Activated naive CD8-positive, alpha-beta T cell treated with anti-CD3 and anti-CD28 coated beads for 36 hours (primary cell): ENCODE measurements at regions not wholly inside any gene's neighbourhood (a gene's known extent, or its start where the extent isn't known, plus 50 kb on each side); places are given as distances from the start of the nearest gene placed in this dataset.

Experiments
- DNase-seq: peaks from one replicate; pipeline ENCODE4 v3.0.0; 2021
- H3K27ac Mint-ChIP-seq: one replicate; pipeline ENCODE4 v1.8.0; 2022; ENCODE audit warnings: mild to moderate bottlenecking, moderate library complexity, mixed read lengths
- H3K27me3 Mint-ChIP-seq: one replicate; pipeline ENCODE4 v1.8.0; 2022; ENCODE audit warnings: mild to moderate bottlenecking, mixed read lengths
- H3K36me3 Mint-ChIP-seq: one replicate; pipeline ENCODE4 v1.8.0; 2021; ENCODE audit warnings: mild to moderate bottlenecking, mixed read lengths
- H3K4me1 Mint-ChIP-seq: one replicate; pipeline ENCODE4 v1.8.0; 2021; ENCODE audit warnings: mixed read lengths
- H3K4me3 Mint-ChIP-seq: one replicate; pipeline ENCODE4 v1.8.0; 2022; ENCODE audit warnings: mild to moderate bottlenecking, moderate library complexity, mixed read lengths
- H3K9me3 Mint-ChIP-seq: one replicate; pipeline ENCODE4 v1.8.0; 2022; ENCODE audit warnings: mixed read lengths

DNA sequence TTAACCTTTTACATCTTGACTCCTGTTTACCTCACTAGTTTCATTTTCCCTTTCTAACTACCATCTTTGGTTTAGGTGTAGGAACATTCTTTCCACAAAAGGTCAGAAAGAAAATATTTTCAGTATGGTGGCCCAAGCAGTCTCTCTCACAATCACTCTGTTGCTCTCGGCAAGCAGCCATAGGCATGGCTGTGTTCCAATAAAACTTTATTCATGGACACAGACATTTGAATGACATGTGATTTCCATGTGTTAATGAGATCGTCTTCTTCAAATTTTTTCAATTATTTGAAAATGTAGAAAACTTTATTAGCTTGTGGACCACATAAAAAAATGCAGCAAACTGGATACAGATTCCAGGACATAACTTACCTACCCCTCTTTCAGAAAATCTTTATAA lies 109.7 kb upstream of the CNTNAP5 start:
- H3K36me3 Mint-ChIP-seq = no peaks in the 10 kb centered on the region
- no peak overlapping the region for H3K4me3 Mint-ChIP-seq
- no peaks in the 10 kb centered on the region for H3K4me1 Mint-ChIP-seq
- H3K9me3 Mint-ChIP-seq = peaks cover 1% of the 10 kb centered on the region
- no peak overlapping the region for H3K27ac Mint-ChIP-seq
- H3K27me3 Mint-ChIP-seq = peaks cover 4% of the 10 kb centered on the region
- DNase-seq = no peak

- Mint-ChIP-seq H3K36me3 (no peaks in the 10 kb centered on the region), H3K27me3 (peaks cover 4% of the 10 kb centered on the region), H3K4me1 (no peaks in the 10 kb centered on the region), H3K27ac (peak overlapping the region; percentile 42), H3K9me3 (peaks cover 1% of the 10 kb centered on the region), H3K4me3 (no peak overlapping the region)
- no peak for DNase-seq
These were observed 109.0 kb upstream of the CNTNAP5 start for GRCh38 chr2:123916051-123916450.

- Mint-ChIP-seq H3K27me3 (peaks cover 2% of the 10 kb centered on the region), H3K36me3 (no peaks in the 10 kb centered on the region), H3K27ac (no peak overlapping the region), H3K4me1 (no peaks in the 10 kb centered on the region), H3K9me3 (peaks cover 1% of the 10 kb centered on the region), H3K4me3 (no peak overlapping the region)
- DNase-seq = no peak
These were observed 108.6 kb upstream of the CNTNAP5 start for GRCh38 chr2:123916531-123916930.

- Mint-ChIP-seq H3K9me3 (peaks cover 1% of the 10 kb centered on the region), H3K4me1 (no peaks in the 10 kb centered on the region), H3K36me3 (no peaks in the 10 kb centered on the region), H3K27me3 (no peaks in the 10 kb centered on the region), H3K4me3 (no peak overlapping the region), H3K27ac (no peak overlapping the region)
- no peak for DNase-seq
These were observed 107.8 kb upstream of the CNTNAP5 start for GRCh38 chr2:123917241-123917640.

- H3K27ac Mint-ChIP-seq = no peak overlapping the region
- no peaks in the 10 kb centered on the region for H3K36me3 Mint-ChIP-seq
- no peaks in the 10 kb centered on the region for H3K27me3 Mint-ChIP-seq
- peaks cover 3% of the 10 kb centered on the region for H3K9me3 Mint-ChIP-seq
- no peak for DNase-seq
- no peaks in the 10 kb centered on the region for H3K4me1 Mint-ChIP-seq
- no peak overlapping the region for H3K4me3 Mint-ChIP-seq
These were observed 96.7 kb upstream of the CNTNAP5 start for GRCh38 chr2:123928358-123928757.

GRCh38 chr2:123935405-123935804 lies 89.7 kb upstream of the CNTNAP5 start:
- no peaks in the 10 kb centered on the region for H3K27me3 Mint-ChIP-seq
- peaks cover 3% of the 10 kb centered on the region for H3K9me3 Mint-ChIP-seq
- H3K4me1 Mint-ChIP-seq = no peaks in the 10 kb centered on the region
- H3K27ac Mint-ChIP-seq = no peak overlapping the region
- H3K36me3 Mint-ChIP-seq = no peaks in the 10 kb centered on the region
- no peak for DNase-seq
- H3K4me3 Mint-ChIP-seq = no peak overlapping the region

GRCh38 chr2:123953846-123954245 lies 71.2 kb upstream of the CNTNAP5 start:
- Mint-ChIP-seq H3K9me3 (no peaks in the 10 kb centered on the region), H3K27ac (no peak overlapping the region), H3K4me1 (no peaks in the 10 kb centered on the region), H3K4me3 (no peak overlapping the region), H3K36me3 (no peaks in the 10 kb centered on the region), H3K27me3 (no peaks in the 10 kb centered on the region)
- DNase-seq = no peak

- Mint-ChIP-seq H3K4me1 (no peaks in the 10 kb centered on the region), H3K27me3 (no peaks in the 10 kb centered on the region), H3K36me3 (no peaks in the 10 kb centered on the region), H3K9me3 (peaks cover 3% of the 10 kb centered on the region), H3K4me3 (no peak overlapping the region), H3K27ac (no peak overlapping the region)
- DNase-seq = no peak
These were observed 67.1 kb upstream of the CNTNAP5 start for GRCh38 chr2:123958011-123958410.

GRCh38 chr2:123961576-123961975 lies 63.5 kb upstream of the CNTNAP5 start:
- no peak for DNase-seq
- Mint-ChIP-seq H3K27me3 (no peaks in the 10 kb centered on the region), H3K4me1 (no peaks in the 10 kb centered on the region), H3K27ac (no peak overlapping the region), H3K9me3 (peaks cover 5% of the 10 kb centered on the region), H3K36me3 (no peaks in the 10 kb centered on the region), H3K4me3 (no peak overlapping the region)

DNA sequence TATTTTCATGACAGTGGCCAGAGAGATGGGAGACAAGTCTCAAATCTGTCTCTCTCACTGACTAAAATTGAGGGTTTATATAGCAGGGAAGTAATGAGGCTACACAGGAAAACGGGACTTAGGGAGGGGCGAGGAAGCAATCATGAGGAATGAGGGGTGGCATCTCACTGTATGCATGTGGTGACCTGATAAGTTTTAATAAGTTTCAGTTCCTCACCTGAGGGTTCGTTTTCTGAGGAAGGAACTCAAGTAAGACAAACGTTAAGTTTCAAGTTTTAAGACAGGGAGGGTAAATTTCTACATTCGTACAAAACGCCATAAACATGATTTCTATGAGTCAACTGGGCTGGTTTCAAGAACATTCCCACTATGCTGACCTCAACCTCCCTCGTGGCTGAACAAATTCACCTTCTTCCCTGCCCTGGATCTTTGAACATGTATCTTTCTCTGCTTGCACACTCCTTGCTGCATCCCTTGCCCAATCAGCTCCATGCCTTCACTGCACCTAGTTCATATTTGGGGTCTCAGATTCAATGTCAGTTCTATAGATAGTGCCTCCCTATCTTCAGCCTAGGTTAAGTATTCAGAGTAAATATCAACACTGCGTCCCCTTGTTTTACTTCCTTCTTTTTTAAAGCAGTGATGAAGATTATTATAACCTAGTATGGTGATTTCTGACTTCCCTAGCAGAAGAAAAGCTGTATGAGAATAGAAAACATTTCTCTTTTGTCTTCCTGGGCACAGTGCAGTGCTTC lies 53.3 kb upstream of the CNTNAP5 start:
- H3K9me3 Mint-ChIP-seq = no peaks in the 10 kb centered on the region
- no peak for DNase-seq
- no peak overlapping the region for H3K27ac Mint-ChIP-seq
- H3K27me3 Mint-ChIP-seq = no peaks in the 10 kb centered on the region
- no peaks in the 10 kb centered on the region for H3K4me1 Mint-ChIP-seq
- H3K36me3 Mint-ChIP-seq = no peaks in the 10 kb centered on the region
- H3K4me3 Mint-ChIP-seq = no peak overlapping the region
